GM19397 (cell line): ENCODE measurements at regions not wholly inside any gene's neighbourhood (a gene's known extent, or its start where the extent isn't known, plus 50 kb on each side); places are given as distances from the start of the nearest gene placed in this dataset.

Source experiments
- ATAC-seq: cut with Tn5 transposase; IDR thresholded peaks from one replicate; pipeline ENCODE4 v1.9.1; 2021; ENCODE audit warnings: mild to moderate bottlenecking, moderate library complexity; ENCODE audit not compliant: unreplicated experiment

GRCh38 chr13:58594747-58595600 is 963.4 kb downstream of the PCDH17 start:
- ATAC-seq: no peak

GRCh38 chr13:58597552-58597951 is 966.0 kb downstream of the PCDH17 start:
- ATAC-seq: no peak

DNA sequence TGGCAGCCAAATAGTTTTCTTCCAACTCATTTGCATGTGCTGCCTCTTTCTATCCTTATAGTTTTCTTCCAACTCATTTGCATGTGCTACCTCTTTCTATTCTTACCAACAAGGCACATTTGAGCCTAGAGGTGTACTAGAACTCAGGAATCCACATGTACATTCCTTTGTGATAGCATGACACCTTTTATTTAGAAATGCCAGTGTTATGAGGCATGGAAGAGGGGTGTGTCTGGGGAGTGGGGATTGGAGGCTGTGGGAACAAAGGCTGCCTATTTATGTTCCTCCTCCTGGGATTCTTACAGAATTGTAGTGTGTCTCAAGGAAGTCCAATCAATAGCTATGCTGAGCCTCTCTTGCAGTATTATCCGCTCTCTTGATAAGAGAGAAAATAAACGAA is 966.7 kb downstream of the PCDH17 start:
- no peak for ATAC-seq

GRCh38 chr13:58611117-58611516 is 979.6 kb downstream of the PCDH17 start:
- ATAC-seq: no peak

- ATAC-seq: no peak
These were observed 986.5 kb downstream of the PCDH17 start for GRCh38 chr13:58617880-58618665.

DNA sequence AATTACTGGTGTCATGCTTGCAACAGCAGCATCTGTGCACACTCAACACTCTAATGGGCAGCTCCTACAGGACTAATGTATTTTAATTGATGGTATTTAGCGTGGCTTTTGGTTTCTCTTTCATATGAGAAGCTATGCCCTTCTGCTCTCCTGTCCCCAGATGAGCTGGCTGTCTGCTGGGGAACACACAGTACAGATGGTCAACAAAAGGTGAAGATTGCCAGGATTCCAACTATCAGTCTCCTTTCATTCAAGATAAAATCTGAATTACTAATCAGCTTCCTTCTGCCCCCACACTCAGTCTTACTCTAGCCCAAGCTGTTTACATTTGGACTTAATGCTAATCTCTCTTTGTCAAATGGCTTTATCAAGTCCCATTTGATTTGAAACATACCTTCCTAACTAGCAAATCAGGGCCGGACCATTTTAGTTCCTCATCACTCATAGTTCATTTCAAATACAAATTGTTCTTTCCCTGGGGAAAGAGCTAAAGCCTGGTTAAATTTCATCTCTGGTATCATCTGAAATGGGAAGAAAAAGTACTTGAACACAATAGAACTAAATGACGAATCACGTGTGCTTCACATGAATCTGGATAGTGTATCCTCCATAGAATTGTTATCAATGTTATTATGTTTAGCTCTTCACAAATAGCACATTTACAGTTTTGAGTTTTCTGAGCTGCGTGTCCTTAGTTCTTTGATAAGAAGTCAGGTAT is 988.0 kb downstream of the PCDH17 start:
- ATAC-seq: no peak

DNA sequence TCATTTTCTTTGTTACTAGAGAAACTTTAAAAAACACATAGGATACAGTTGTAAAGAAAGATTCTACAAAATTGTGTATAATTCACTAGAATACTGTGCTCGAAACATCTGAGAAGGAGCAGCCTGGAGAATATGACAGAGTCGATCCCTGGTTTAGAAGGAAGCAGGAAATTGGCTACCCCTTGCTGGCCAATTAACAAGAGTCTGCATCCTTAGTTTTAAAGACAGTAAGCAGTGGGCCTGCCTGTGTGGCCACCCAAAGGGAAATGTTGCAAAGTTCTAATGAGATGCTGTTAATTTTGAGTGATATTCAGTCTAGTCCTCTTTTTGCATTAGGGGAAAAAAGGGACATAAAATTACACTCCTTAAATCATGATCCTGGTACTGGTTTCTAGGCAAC is 988.6 kb downstream of the PCDH17 start:
- ATAC-seq: no peak

DNA sequence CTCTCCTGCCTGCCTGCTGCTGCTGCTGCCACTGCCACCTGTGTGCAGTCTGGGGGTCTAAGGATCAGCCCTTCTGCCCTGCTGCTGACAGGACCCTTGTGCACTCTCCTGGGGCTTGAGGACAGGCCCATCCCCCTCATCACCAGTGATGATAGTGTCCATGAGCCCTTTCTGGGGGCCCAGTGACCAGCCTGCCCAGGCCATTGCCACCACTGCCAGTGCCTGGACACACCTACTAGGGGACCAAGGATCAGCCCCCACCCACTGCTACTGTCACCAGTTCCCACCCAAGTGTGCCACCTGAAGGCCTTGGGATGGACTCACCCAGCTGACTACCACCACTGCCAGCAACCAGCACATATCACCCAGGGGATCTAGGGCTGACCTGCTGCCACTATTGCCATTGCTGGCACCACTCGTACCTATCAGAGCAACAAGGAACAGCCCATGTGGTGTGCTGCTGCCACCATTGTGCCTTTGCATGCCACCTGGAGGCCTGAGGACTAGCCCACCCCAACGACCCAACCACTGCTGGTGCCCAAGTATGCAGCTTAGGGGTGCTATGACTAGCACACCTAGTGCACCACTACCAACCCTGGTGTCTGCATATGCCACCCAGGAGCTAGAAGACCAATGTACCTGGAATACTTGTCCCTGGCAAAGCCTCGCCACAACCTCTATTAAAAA is 994.3 kb downstream of the PCDH17 start:
- ATAC-seq: no peak

DNA sequence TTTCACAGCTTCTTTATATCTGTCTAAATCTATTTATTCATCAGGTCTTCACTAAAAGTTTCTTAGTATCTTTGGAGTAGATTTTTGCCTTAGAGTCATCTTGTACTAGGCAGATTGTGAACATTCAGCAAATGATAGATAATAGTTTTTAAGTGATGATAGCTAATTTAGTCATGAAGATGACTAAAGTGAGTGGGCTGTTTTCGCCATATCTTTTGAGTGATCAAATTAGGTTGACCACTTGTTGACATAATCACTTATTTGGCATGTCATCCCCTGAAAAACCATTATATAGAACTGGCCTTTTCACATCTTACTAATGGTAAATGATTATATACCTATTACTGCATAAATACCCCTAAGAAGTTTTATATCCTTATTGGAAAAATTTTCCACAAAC is 999.2 kb downstream of the PCDH17 start:
- no peak for ATAC-seq

- ATAC-seq: no peak
These were observed 1001.7 kb downstream of the PCDH17 start for GRCh38 chr13:58633226-58633625.

DNA sequence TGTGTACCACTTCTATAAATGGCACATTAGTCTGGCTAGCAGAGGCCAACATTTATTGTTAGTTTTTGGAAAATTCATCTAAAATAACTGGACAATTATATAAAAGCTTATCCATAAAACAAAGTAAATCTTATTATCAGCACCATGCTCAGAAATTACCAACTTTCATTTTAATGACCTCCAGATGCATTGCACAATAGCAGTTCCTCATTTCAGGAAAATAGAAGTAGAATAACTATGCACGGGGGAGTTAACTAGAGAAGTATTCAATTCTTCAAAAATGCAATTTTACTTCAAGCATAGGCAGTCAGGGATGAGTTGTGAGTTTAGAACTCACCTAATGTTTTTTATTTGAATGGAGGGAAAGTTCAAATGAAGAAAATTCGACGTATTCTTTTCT is 1023.5 kb downstream of the PCDH17 start:
- ATAC-seq: no peak

GRCh38 chr13:58660826-58661225 is 1029.3 kb downstream of the PCDH17 start:
- ATAC-seq: no peak

- no peak for ATAC-seq
These were observed 1034.8 kb downstream of the PCDH17 start for GRCh38 chr13:58666331-58666730.

DNA sequence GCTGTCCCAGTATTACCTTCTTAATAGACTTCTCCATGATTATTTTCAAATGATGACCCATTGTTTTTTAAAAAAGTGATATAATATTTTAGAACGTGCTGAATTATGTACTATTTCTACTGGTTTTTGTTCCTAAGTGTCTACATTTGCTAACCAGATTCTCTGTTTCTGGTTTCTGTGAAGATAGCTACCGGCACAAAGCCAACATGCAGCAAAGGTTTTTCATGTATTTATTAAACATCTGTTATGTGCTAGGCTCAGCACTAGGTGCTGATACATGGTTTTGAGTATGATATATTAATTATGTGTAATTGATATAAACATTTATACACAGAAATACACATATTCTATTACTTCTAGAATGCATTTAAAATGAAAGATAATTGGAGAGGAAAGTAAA is 1035.6 kb downstream of the PCDH17 start:
- no peak for ATAC-seq

GRCh38 chr13:58680115-58680514 is 1048.6 kb downstream of the PCDH17 start:
- ATAC-seq: no peak

DNA sequence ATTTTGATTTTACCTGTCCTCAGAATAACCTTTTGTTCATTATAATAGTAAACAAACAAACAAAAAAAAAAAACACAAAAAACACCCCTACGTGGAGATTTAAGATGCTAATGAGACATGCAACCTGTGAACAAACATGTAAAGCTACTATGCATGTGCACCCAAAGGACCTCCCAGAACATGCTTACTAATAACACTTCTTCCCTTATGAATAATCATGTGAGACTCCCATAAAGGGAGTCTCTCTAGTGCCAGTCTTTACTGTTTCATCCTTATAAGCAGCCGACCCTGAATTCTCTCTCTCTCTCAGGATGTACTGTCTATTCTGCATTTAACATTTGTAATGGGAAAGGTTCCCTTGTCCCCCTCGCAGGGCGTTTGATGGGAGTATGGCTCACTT is 1051.1 kb downstream of the PCDH17 start:
- ATAC-seq: no peak

DNA sequence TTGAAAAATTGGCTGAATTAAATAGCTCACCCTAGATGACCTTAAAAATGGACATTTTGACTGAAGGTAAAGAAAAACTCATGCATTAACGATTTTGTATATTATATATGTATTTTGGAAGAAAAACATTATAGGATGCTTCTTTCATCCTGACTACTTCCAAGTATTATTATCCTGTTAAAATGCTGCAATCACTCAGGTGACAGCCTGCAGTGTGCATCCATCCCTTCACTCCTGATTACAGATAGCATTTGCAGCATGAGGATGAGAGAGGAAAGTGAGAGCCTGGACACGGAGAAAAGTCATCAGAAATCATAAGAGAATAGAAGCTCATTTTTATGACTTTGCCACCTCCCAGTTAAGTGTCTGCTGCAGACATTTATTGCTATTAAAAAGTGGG is 1055.6 kb downstream of the PCDH17 start:
- no peak for ATAC-seq

GRCh38 chr13:58698531-58698930 is 1067.0 kb downstream of the PCDH17 start:
- no peak for ATAC-seq

DNA sequence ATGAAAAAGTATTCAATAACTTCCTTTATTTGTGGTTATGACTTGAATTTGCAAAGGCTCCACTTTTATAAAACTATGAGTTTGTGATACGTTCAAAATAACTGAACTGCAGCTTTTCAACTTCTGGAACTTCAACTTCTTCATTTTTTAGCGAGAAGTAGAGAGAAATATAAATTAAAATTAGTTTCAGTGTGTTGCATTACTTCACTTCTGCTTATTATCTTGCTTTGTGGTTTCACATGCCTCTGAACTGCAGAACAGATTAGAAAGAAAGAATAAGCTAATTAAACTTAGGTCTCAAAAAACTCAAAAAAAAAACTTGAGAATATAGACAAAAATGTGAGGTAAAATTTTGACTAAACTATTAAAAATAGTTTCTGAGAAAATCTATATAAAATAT is 1073.4 kb downstream of the PCDH17 start:
- no peak for ATAC-seq

GRCh38 chr13:58706421-58706820 is 1074.9 kb downstream of the PCDH17 start:
- no peak for ATAC-seq

GRCh38 chr13:58712191-58712590 is 1080.6 kb downstream of the PCDH17 start:
- no peak for ATAC-seq
